SK-N-SH (cell line): ENCODE measurements at regions not wholly inside any gene's neighbourhood (a gene's known extent, or its start where the extent isn't known, plus 50 kb on each side); places are given as distances from the start of the nearest gene placed in this dataset.
A peak's percentile ranks its signal among the peaks of the same experiment; 100 is the strongest.

Experiments used
- CTCF ChIA-PET: fragments of 300-600, 350-600 bp; formaldehyde crosslinking; extraction: SDS; loops from one replicate; lab custom pipeline; 2021; lab: Yijun Ruan, JAX
- POLR2A ChIA-PET: fragments of 350-600 bp; sonication (Branson Sonifier 250); formaldehyde crosslinking; extraction: SDS; loops from one replicate; lab custom pipeline; 2020; ENCODE audit warnings: antibody characterized with exemption, inconsistent platforms; lab: Yijun Ruan, JAX
- DNase-seq: peaks from one replicate; pipeline ENCODE4 v3.0.0; 2012
- H2AFZ ChIP-seq: fragments of 200-600 bp; sonication (generic); 2 replicates; pipeline ENCODE4 v1.8.1; 2016; ENCODE audit warnings: antibody characterized with exemption, mild to moderate bottlenecking, low read depth
- H3F3A ChIP-seq: fragments of 200-600 bp; sonication (generic); replicated peaks from 2 replicates; pipeline ENCODE3; 2016; ENCODE audit warnings: antibody characterized with exemption, mild to moderate bottlenecking; ENCODE audit not compliant: insufficient read depth
- H3K27ac ChIP-seq, 2 experiments: fragments of 200-500 bp in 1 of 2; fragments of 200-600 bp in 1 of 2; sonication (Bioruptor generic) in 1 of 2; sonication (generic), shearing (Covaris generic) in 1 of 2; 2 replicates each; pipeline versions ENCODE4 v1.5.1 to v1.6.1; 2014 to 2016; ENCODE audit warnings: low read depth in 2 of 2, inconsistent platforms in 1 of 2, low read length in 1 of 2, mild to moderate bottlenecking in 1 of 2, mixed read lengths in 1 of 2
- H3K27me3 ChIP-seq: fragments of 200-600 bp; sonication (generic), shearing (Covaris generic); 2 replicates; pipeline ENCODE4 v1.6.1; 2016; ENCODE audit warnings: mixed run types; ENCODE audit not compliant: insufficient read depth
- H3K36me3 ChIP-seq, 2 experiments: fragments of 200-500 bp in 1 of 2; fragments of 200-600 bp in 1 of 2; sonication (Bioruptor generic) in 1 of 2; sonication (generic) in 1 of 2; replicated peaks in 1 of 2; 2 replicates each; pipeline versions ENCODE3 to v1.5.1; 2014 to 2016; ENCODE audit warnings: low read length in 1 of 2, mild to moderate bottlenecking in 1 of 2; ENCODE audit not compliant: insufficient read depth in 2 of 2, control insufficient read depth in 1 of 2
- H3K4me1 ChIP-seq, 2 experiments: fragments of 200-500 bp in 1 of 2; fragments of 200-600 bp in 1 of 2; sonication (Bioruptor generic) in 1 of 2; sonication (generic), shearing (Covaris generic) in 1 of 2; 2 replicates each; pipeline versions ENCODE4 v1.5.1 to v1.6.1; 2014 to 2016; ENCODE audit warnings: low read depth in 1 of 2, low read length in 1 of 2, mixed run types in 1 of 2; ENCODE audit not compliant: insufficient read depth in 2 of 2, control insufficient read depth in 1 of 2
- H3K4me2 ChIP-seq: fragments of 200-600 bp; sonication (generic), shearing (Covaris generic); 2 replicates; pipeline ENCODE4 v1.6.1; 2017; ENCODE audit warnings: mixed run types
- H3K4me3 ChIP-seq, 2 experiments: fragments of 200-500 bp in 1 of 2; fragments of 200-600 bp in 1 of 2; sonication (Bioruptor generic) in 1 of 2; sonication (generic), shearing (Covaris generic) in 1 of 2; 2 replicates each; pipeline versions ENCODE4 v1.5.1 to v1.8.1; 2014 to 2016; ENCODE audit warnings: low read depth in 2 of 2, inconsistent platforms in 1 of 2, low read length in 1 of 2, mild to moderate bottlenecking in 1 of 2, mixed read lengths in 1 of 2, moderate library complexity in 1 of 2
- H3K79me2 ChIP-seq: fragments of 200-600 bp; sonication (generic); 2 replicates; pipeline ENCODE4 v1.8.1; 2017; ENCODE audit warnings: mild to moderate bottlenecking; ENCODE audit not compliant: insufficient read depth
- H3K9ac ChIP-seq: fragments of 200-600 bp; sonication (generic); 2 replicates; pipeline ENCODE4 v1.6.1; 2017; ENCODE audit warnings: mixed run types
- H3K9me2 ChIP-seq: fragments of 200-600 bp; sonication (generic); 2 replicates; pipeline ENCODE4 v1.6.1; 2017; ENCODE audit warnings: mixed run types
- H3K9me3 ChIP-seq: fragments of 200-600 bp; sonication (generic); 2 replicates; pipeline ENCODE4 v1.6.1; 2017; ENCODE audit warnings: mixed run types, mild to moderate bottlenecking, moderate library complexity
- H4K20me1 ChIP-seq: fragments of 200-600 bp; sonication (generic); 2 replicates; pipeline ENCODE4 v1.6.1; 2017; ENCODE audit warnings: mild to moderate bottlenecking, mixed run types; ENCODE audit not compliant: insufficient read depth
- EP300 ChIP-seq, 2 experiments: IDR thresholded peaks; 2 replicates each; pipeline versions ENCODE4 v1.4.0 to v1.6.1; 2012; ENCODE audit warnings: borderline replicate concordance in 1 of 2, low read depth in 1 of 2, low read length in 1 of 2
- GATA2 ChIP-seq: sonication (generic); formaldehyde crosslinking; IDR thresholded peaks from 2 replicates; pipeline ENCODE4 v1.5.0; 2020; ENCODE audit warnings: mild to moderate bottlenecking, missing genetic modification reagents
- JUND ChIP-seq: IDR thresholded peaks from 2 replicates; pipeline ENCODE4 v1.4.0; 2012
- NFIC ChIP-seq: IDR thresholded peaks from 2 replicates; pipeline ENCODE4 v1.4.0; 2012; ENCODE audit warnings: borderline replicate concordance
- RAD21 ChIP-seq: IDR thresholded peaks from 2 replicates; pipeline ENCODE4 v1.6.1; 2012; ENCODE audit warnings: mild to moderate bottlenecking, low read length
- RCOR1 ChIP-seq: fragments of 150-350 bp; IDR thresholded peaks from 2 replicates; pipeline ENCODE4 v1.6.1; 2017; ENCODE audit warnings: antibody characterized with exemption, low read length
- REST ChIP-seq: IDR thresholded peaks from 2 replicates; pipeline ENCODE4 v1.6.1; 2012; ENCODE audit warnings: mild to moderate bottlenecking, low read depth, low read length, moderate library complexity
- RXRA ChIP-seq: IDR thresholded peaks from 2 replicates; pipeline ENCODE4 v1.4.0; 2012; ENCODE audit warnings: low read depth, mild to moderate bottlenecking, borderline replicate concordance
- SIN3A ChIP-seq: IDR thresholded peaks from 2 replicates; pipeline ENCODE4 v1.6.1; 2012; ENCODE audit warnings: low read depth, mild to moderate bottlenecking, low read length, moderate library complexity, borderline replicate concordance
- TAF1 ChIP-seq: IDR thresholded peaks from 2 replicates; pipeline ENCODE4 v1.6.1; 2012; ENCODE audit warnings: low read depth, mild to moderate bottlenecking, low read length, moderate library complexity, borderline replicate concordance
- TCF12 ChIP-seq: IDR thresholded peaks from 2 replicates; pipeline ENCODE4 v1.4.0; 2012
- WGBS: methylation state at CpG from one replicate; pipeline ENCODE4 v1.1.6; 2017; ENCODE audit warnings: low lambda C conversion rate; 5-methylcytosine and 5-hydroxymethylcytosine counted together
- TF ChIP-seq, protein P1 (sequence below): fragments of 200-600 bp; sonication (generic); IDR thresholded peaks from 2 replicates; pipeline ENCODE4 v1.6.1; 2017; ENCODE audit warnings: antibody characterized with exemption, mild to moderate bottlenecking, moderate library complexity
- TF ChIP-seq, protein P2 (sequence below): IDR thresholded peaks from 2 replicates; pipeline ENCODE4 v1.4.0; 2012; ENCODE audit warnings: low read depth, borderline replicate concordance
- TF ChIP-seq, protein P3 (sequence below): fragments of 150-350 bp; IDR thresholded peaks from 2 replicates; pipeline ENCODE4 v1.6.1; 2017; ENCODE audit warnings: antibody characterized with exemption, low read length, low read depth, borderline replicate concordance

DNA sequence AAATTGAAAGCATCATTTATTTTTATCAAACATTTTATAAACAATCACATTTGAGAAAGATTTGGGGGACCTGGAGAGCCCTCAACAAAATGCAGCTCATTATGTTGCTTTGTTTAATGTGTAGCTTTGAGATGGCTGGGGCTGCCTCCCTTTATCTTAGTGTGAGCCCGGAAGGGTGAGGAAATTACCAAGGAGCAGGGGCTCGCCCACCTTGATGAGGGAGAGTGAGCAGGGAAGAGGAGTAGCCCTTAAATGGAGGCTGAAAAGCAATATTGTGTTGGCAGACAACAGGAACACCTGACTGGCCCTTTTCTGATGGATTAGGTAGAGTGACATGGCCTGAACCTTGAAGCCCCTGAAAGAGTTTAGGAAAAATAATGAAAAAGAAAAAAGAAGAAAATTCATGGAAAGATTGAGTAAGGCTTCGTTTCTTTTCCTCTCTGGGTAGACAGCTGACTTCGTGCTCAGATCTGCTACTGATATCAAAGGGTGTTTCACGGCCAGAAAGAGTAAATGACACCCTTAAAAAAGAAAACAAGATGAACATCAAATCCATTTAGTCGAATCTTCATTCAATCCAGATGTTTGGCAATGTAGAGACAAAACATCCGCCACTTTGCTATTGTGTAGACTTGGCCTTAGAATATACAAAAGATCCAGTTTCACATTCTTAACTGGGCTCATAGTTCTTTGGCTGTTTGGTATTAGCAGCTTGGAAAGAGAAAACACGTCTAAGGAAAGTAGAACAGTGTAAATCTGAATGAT, 206.5 kb upstream of the TCF4 start:
- Histone ChIP-seq H3K27me3 (no peaks in the 10 kb centered on the region), H3K9ac (no peak overlapping the region), H3K9me3 (no peaks in the 10 kb centered on the region), H2AFZ (peak overlapping the region; percentile 51), H3K79me2 (no peaks in the 10 kb centered on the region), H3K4me3 (no peak overlapping the region), H3K4me1 (peaks cover 8% of the 10 kb centered on the region in 2 experiments; a peak in 3 of 4 replicates), H3K36me3 (no peaks in the 10 kb centered on the region), H3K27ac (peak overlapping the region in 1 of 2 experiments; percentile 71; a peak in 2 of 4 replicates), H3K9me2 (no peaks in the 10 kb centered on the region), H3K4me2 (peak overlapping the region; percentile 28), H3F3A (peaks cover 6% of the 10 kb centered on the region), H4K20me1 (no peaks in the 10 kb centered on the region)
- POLR2A ChIA-PET, result no interaction called here
- CTCF ChIA-PET, result interaction anchor here (0.7 to 1.6 kb wide), 2 partner anchors 13 to 14 kb away, joined by 3 to 4 read pairs; no protein-coding TSS in a partner anchor
- WGBS, result 41% methylated on average over 8 of the region's 8 CpGs
- no peak for DNase-seq
- TF ChIP-seq, protein P1, sequence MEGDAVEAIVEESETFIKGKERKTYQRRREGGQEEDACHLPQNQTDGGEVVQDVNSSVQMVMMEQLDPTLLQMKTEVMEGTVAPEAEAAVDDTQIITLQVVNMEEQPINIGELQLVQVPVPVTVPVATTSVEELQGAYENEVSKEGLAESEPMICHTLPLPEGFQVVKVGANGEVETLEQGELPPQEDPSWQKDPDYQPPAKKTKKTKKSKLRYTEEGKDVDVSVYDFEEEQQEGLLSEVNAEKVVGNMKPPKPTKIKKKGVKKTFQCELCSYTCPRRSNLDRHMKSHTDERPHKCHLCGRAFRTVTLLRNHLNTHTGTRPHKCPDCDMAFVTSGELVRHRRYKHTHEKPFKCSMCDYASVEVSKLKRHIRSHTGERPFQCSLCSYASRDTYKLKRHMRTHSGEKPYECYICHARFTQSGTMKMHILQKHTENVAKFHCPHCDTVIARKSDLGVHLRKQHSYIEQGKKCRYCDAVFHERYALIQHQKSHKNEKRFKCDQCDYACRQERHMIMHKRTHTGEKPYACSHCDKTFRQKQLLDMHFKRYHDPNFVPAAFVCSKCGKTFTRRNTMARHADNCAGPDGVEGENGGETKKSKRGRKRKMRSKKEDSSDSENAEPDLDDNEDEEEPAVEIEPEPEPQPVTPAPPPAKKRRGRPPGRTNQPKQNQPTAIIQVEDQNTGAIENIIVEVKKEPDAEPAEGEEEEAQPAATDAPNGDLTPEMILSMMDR, result no peak
- TF ChIP-seq NFIC (0 out of 2 replicates have a peak, but pooled peaks have one; percentile 10), GATA2 (CRISPR knock-in tag) (peak; percentile 59; the same call in 1 of the 2 replicates), SIN3A (no peak), TAF1 (no peak), RCOR1 (no peak), JUND (no peak), RAD21 (peak; percentile 16; the same call in 1 of the 2 replicates), TCF12 (peak; percentile 54), EP300 (IDR thresholded peaks at IDR 0.05; ENCODE audit: borderline replicate concordance in 1 of 2, low read depth in 1 of 2, low read length in 1 of 2) (peak in 1 of 2 experiments; percentile 47; a peak in 2 of 4 replicates), RXRA (no peak), REST (no peak)
- TF ChIP-seq, protein P2, sequence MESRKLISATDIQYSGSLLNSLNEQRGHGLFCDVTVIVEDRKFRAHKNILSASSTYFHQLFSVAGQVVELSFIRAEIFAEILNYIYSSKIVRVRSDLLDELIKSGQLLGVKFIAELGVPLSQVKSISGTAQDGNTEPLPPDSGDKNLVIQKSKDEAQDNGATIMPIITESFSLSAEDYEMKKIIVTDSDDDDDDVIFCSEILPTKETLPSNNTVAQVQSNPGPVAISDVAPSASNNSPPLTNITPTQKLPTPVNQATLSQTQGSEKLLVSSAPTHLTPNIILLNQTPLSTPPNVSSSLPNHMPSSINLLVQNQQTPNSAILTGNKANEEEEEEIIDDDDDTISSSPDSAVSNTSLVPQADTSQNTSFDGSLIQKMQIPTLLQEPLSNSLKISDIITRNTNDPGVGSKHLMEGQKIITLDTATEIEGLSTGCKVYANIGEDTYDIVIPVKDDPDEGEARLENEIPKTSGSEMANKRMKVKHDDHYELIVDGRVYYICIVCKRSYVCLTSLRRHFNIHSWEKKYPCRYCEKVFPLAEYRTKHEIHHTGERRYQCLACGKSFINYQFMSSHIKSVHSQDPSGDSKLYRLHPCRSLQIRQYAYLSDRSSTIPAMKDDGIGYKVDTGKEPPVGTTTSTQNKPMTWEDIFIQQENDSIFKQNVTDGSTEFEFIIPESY, result no peak
- TF ChIP-seq, protein P3, sequence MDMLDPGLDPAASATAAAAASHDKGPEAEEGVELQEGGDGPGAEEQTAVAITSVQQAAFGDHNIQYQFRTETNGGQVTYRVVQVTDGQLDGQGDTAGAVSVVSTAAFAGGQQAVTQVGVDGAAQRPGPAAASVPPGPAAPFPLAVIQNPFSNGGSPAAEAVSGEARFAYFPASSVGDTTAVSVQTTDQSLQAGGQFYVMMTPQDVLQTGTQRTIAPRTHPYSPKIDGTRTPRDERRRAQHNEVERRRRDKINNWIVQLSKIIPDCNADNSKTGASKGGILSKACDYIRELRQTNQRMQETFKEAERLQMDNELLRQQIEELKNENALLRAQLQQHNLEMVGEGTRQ, result no peak
